H54 (cell line): ENCODE measurements at regions not wholly inside any gene's neighbourhood (a gene's known extent, or its start where the extent isn't known, plus 50 kb on each side); places are given as distances from the start of the nearest gene placed in this dataset.
A peak's percentile ranks its signal among the peaks of the same experiment; 100 is the strongest.
"Not testable (repeated sequence)": the region's sequence is repeated elsewhere in the genome, so short reads cannot be mapped to it uniquely, and the experiment has no call there.

Experiments
- DNase-seq: peaks from one replicate; pipeline ENCODE4 v3.0.0; 2011; ENCODE audit warnings: low spot score, mixed read lengths; ENCODE audit not compliant: insufficient read length
- FAIRE-seq: peaks from 3 replicates; lab custom pipeline; 2011; peaks lifted over from hg19 to GRCh38; lab: Jason Lieb, UNC
- POLR2A ChIP-seq: IDR thresholded peaks from 2 replicates; pipeline ENCODE4 v1.6.1; 2011; ENCODE audit warnings: low read depth, mild to moderate bottlenecking, low read length

DNA sequence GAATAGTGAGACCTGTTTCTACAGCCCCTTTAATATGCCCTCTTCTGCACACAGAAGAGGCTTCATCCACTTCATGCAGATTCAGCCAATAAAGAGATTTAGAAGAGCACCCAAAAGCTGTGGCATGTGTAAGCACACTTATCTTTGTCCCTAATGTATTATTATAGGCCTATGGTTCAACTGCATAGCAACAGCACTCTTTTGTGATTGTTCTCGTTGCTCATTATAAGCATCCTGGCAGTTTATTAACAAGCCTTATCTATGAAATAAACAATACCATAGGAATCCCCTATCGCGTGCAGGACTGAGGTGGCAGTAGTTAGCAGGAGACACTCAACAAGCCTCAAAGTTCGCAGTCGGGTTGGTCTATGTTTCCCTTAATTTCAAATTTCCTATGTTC lies 138.5 kb upstream of the BEND6 start:
- TF ChIP-seq POLR2A = no peak
- no peak for FAIRE-seq

DNA sequence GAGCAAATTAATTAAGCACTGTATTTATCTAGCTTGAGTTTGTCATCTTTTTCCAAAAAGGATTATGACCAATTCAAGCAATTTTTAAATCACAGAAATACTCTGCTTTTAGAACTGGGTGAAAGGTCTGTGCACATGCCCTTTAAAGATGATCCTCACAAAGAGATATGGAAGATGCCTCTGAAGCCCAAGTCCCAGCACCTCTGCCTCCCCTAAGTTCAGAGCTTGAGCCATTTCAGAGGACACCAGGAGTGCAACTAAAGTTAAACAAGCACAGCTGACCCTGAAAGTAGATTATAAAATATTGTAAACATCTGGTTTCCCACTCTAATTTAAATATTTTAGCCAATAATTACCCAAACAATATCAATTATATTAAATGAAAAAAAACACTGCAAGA lies 139.5 kb upstream of the BEND6 start:
- FAIRE-seq = peak; percentile 48
- no peak for TF ChIP-seq POLR2A

More for the DNA sequence above, 138.5 kb upstream of the BEND6 start:
- DNase-seq = no peak

GRCh38 chr6:56814802-56815201 lies 140.1 kb upstream of the BEND6 start:
- no peak for FAIRE-seq
- no peak for TF ChIP-seq POLR2A
- no peak for DNase-seq

More for the DNA sequence above, 139.5 kb upstream of the BEND6 start:
- DNase-seq = no peak

DNA sequence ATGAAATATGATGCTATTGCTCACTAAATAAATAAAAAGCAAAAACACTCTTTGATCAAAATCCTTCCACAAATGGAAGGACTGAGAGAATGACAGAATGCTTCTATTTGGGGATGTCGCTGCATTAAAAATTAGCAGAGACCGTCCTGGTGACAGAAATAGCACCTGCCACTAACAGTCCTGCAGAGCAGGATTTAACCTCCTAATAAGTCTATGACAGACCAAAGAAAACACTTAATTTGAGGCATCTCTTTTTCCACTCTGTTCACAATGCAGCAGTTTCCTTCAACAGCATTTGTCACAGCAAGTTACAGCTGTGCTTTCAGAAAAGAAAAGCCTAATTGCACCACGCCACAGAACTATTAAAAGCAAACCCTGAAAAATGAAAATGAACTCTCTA lies 140.6 kb upstream of the BEND6 start:
- no peak for DNase-seq
- FAIRE-seq = peak; percentile 43

DNA sequence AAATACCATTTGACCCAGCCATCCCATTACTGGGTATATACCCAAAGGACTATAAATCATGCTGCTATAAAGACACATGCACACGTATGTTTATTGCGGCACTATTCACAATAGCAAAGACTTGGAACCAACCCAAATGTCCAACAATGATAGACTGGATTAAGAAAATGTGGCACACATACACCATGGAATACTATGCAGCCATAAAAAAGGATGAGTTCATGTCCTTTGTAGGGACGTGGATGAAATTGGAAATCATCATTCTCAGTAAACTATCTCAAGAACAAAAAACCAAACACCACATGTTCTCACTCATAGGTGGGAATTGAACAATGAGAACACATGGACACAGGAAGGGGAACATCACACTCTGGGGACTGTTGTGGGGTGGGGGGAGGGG lies 142.1 kb upstream of the BEND6 start:
- DNase-seq, FAIRE-seq: not testable (repeated sequence)

More for the DNA sequence above, 140.6 kb upstream of the BEND6 start:
- TF ChIP-seq POLR2A = no peak

DNA sequence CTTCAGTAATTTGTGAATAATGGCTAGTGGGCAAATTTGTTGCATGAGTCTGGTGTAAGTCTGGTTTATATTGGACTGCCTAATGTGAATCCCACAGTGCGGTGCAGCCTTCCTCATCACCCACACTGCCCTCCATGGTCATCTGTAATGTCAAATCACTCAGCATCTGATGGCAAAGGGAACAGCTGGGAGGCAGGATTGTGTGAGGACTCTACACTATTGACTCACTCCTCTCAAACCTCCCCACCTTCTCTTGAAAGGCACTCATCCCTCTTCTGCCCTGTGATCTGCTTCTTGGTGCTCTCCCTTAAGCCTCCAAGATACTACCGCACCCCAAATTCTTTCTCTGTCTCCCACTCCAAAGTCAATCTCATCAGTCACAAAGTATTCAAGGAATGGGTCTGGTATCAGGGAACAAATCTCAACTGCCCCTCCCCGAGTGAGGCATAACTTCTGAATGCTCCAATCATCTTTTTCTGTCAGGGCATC lies 146.0 kb upstream of the BEND6 start:
- DNase-seq = peak; percentile 33
- TF ChIP-seq POLR2A = no peak
- FAIRE-seq = peak; percentile 100

DNA sequence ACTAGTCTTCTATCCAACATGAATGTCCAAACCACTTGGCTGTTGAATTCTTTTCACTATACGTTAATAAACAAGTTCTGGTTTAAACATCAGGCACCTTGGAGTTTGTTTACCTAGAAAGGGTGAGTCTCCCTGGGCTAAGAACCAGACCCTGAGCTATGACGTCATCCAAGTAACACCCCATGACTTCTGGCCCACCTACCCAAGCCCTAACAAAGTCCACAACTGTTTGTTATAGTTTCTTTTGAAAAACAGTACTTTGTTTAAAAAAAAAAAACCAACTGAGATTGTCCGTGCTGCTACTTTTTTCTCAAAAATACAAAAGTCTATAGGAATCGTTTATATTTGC lies 146.9 kb upstream of the BEND6 start:
- DNase-seq (no peak), FAIRE-seq (peak; percentile 88)
- no peak for TF ChIP-seq POLR2A

DNA sequence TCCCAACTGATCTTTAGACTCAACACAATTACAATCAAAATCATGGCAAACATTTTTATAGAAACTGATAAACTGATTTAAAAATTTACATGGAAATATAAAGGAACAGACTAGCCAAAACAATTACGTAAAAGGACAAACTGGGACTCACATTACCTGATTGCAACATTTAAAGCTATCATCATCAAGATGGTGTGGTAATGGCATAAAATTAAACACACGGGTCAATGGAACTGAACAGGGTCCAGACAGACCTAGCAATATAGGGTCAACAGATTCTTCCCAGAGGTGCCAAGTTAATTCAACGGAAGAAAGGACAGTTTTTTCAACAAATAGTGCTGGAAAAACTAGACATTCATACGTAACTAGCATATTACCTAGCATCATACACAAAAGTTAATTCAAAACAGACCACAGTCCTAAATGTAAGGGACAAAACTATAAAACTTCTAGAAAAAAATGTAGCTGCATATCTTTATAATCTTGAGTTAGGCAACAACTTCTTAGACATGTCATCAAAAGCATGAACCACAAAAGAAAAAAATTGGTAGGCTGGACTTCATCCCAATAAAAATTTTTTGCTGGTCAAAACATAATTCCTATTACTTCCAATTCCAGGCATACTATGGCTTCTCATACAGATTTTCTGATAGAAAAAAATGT lies 147.4 kb upstream of the BEND6 start:
- FAIRE-seq = peak; percentile 36

GRCh38 chr6:56806368-56806767 lies 148.5 kb upstream of the BEND6 start:
- no peak for DNase-seq
- TF ChIP-seq POLR2A = no peak
- FAIRE-seq = peak; percentile 91

More for the DNA sequence above, 147.4 kb upstream of the BEND6 start:
- TF ChIP-seq POLR2A = no peak
- DNase-seq = no peak

GRCh38 chr6:56804996-56805395 lies 149.9 kb upstream of the BEND6 start:
- FAIRE-seq = peak; percentile 97
- TF ChIP-seq POLR2A = no peak
- no peak for DNase-seq

DNA sequence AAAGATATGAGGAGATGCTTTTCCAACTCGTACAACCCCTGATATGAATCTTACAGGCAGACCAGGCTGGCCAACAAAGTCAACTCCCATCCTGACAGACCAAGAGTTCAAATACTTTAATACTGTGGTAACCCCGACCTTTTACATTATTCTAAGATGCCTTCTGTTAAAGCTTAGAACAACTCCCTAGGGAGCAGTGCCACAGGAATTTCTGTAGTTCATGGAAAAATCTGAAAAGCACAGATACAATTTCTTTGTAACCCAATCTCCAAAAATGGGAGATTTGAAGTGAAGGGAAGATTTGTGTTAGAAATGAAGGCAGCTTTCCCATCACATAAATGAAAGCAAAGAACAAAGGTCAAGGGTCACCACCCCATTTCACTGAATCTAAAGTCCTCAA lies 151.3 kb upstream of the BEND6 start:
- no peak for TF ChIP-seq POLR2A
- FAIRE-seq (peak; percentile 89), DNase-seq (no peak)

- TF ChIP-seq POLR2A = no peak
- DNase-seq (no peak), FAIRE-seq (peak; percentile 92)
Measured at GRCh38 chr6:56802584-56802983, 152.3 kb upstream of the BEND6 start.

DNA sequence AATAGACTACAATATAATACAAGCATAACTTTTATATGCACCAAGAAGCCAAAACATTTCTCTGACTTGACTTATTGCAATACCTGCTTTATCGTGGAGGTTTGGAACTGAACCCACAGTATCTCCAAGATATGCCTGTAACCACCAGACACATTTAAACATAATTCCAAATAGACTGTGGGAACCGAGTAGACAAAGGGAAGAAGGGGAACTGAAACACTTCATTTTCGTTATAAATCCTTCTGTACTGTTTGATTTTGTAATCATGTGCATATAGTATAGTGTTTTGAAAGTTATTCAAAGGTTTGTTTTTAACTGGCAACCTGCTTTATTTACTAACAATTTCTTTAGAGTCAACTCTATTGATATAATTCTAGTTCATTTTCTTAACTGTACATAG lies 154.9 kb upstream of the BEND6 start:
- TF ChIP-seq POLR2A = no peak
- DNase-seq = no peak
- peak; percentile 81 for FAIRE-seq

DNA sequence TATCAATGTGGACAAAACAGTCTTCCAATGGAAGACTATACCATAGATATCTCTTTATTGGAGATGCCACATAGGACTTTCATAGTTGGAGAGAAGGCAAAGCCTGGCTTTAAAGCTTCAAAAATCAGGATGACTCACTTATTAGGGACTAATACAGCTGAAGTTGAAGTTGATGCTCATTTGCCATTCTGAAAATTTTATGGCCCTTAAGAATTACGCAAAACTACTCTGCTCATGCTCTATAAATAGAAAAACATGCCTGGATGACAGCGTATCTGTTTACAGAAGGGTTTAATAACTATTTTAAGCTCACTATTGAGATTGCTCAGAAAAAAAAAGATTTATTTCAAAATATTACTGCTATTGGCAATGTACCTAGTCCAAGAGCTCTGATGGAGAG lies 155.5 kb upstream of the DST start:
- no peak for TF ChIP-seq POLR2A
- FAIRE-seq (peak; percentile 33), DNase-seq (no peak)

GRCh38 chr6:56796196-56796532 lies 153.5 kb upstream of the DST start:
- TF ChIP-seq POLR2A = no peak
- peak; percentile 93 for FAIRE-seq
- DNase-seq = no peak

GRCh38 chr6:56795466-56796195 lies 152.9 kb upstream of the DST start:
- TF ChIP-seq POLR2A = no peak
- FAIRE-seq (no peak), DNase-seq (no peak)
